GM19328 (cell line): ENCODE measurements at regions not wholly inside any gene's neighbourhood (a gene's known extent, or its start where the extent isn't known, plus 50 kb on each side); places are given as distances from the start of the nearest gene placed in this dataset.
"Not testable (repeated sequence)": the region's sequence is repeated elsewhere in the genome, so short reads cannot be mapped to it uniquely, and the experiment has no call there.

Source experiments
- ATAC-seq: cut with Tn5 transposase; IDR thresholded peaks from one replicate; pipeline ENCODE4 v1.9.1; 2021; ENCODE audit warnings: mild to moderate bottlenecking, moderate library complexity; ENCODE audit not compliant: unreplicated experiment

DNA sequence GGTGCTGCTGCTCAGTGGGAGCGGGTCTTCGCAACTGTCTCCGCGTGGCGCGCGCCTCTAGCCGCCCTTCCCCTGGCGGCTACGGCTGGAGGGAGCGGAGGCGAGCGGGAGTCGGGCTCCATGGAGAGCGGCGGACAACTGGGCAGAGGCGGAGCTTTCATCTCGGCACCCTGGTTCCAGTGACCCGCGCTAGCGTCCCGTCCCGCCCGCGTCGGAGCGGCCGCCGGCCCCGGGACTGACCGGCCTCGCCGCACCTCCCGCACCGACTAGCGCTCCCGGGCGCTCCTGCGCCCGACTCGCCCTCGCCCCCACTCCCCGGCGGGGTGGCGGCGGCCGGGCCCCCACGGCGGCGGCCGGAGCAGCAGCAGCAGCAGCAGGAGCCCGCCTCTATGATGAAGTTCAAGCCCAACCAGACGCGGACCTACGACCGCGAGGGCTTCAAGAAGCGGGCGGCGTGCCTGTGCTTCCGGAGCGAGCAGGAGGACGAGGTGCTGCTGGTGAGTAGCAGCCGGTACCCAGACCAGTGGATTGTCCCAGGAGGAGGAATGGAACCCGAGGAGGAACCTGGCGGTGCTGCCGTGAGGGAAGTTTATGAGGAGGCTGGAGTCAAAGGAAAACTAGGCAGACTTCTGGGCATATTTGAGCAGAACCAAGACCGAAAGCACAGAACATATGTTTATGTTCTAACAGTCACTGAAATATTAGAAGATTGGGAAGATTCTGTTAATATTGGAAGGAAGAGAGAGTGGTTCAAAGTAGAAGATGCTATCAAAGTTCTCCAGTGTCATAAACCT is 69.2 kb upstream of the NOTCH2NLA start:
- peak; percentile 39 for ATAC-seq

DNA sequence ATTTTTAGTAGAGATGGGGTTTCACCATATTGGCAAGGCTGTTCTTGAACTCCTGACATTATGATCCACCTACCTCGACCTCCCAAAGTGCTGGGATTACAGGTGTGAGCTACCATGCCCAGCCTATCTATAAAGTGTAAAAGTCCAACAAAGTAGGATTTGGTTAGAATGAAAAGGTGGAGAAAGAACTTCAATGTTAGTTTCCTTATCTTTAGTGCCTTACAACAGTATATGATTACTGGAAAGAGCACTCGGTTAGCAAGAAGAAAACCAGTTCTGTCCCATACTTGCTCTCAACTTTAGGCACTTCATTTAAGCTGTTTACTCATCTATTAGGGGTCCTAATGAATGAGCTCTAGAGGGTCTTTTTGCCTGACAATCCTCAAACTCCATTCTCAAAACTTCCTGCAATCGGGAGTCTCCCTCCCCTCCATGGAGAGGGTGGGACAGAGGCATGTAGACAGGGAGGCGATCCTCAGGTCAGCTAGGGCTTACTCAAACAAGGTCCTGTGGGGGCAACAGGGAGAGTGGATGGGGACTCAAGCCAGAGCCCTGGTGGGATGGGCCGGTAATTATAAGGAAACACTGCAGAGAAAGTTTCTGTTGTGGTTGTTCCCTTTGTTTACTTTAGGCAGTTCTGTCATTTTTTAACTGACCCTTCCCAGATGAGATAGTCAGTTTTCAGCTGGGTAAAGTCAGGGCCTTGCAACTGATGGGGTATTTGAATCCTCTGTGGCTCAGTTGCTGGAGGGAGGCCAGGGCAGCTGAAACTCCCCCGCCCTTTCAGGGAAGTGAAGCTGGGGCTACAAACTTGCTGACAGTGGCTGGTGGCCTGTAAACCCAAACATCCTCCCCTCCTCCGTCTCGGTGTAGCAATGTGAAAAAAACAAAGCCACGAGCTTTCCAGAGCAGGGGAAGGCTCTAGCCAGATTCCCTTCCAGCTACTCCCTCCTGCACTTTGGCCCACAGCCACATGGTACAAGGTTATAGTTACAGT is 64.4 kb upstream of the NOTCH2NLA start:
- not testable (repeated sequence) for ATAC-seq

GRCh38 chr1:146292424-146292823 is 63.6 kb upstream of the NOTCH2NLA start:
- ATAC-seq = not testable (repeated sequence)

DNA sequence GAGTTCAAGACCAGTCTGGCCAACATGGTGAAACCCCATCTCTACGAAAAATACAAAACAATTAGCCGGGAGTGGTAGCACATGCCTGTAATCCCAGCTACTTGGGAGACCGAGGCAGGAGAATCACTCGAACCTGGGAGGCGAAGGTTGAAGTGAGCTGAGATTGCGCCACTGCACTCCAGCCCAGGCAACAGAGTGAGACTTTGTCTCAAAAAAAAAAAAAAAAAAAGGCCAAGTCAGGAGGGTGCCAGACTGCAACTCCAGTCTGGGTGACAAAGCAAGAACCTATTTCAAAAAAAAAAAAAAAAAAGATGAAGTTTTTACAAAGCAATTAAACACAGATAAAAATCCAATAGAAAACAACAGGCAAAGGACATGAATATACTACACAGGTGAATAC is 59.1 kb upstream of the NOTCH2NLA start:
- ATAC-seq = not testable (repeated sequence)

- ATAC-seq = not testable (repeated sequence)
These were observed 55.9 kb upstream of the NOTCH2NLA start for GRCh38 chr1:146284760-146285159.

- not testable (repeated sequence) for ATAC-seq
These were observed 54.7 kb upstream of the NOTCH2NLA start for GRCh38 chr1:146283527-146283880.

DNA sequence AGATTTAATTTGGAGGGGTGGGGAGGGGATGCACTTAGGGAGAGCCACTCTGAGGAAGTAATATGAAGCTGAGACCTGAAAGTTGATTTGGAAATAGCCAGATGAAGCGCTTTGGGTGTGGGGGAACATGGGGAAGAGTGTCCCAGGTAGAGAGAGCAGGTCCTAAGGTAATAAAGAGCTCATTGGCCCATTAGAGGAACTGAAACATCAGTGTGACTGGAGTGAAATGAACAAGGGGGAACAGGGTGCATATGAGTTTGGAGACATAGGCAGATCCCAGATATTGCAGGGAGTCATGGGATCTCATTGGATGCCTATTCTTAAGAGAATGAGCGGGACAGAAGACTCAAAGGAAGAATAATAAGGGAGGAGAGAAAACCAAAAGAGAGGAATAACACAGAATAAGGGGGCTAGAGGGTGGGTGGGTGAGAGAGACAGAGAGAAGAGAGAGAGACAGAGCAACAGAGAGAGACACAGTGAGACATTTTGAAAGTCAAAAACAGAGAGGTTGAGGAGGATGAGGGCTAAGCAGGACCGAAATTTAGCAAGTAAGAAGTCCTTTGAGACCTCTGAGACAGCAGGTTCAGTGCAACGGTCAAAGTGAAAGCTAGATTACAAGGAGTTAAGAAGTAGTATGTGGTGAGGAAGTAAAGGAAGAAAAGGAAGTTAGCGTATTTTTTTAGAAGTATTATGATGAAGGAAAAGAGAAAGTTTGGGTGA is 54.1 kb upstream of the NOTCH2NLA start:
- ATAC-seq = peak; percentile 71

GRCh38 chr1:146281522-146281921 is 52.7 kb upstream of the NOTCH2NLA start:
- not testable (repeated sequence) for ATAC-seq

- not testable (repeated sequence) for ATAC-seq
These were observed 49.9 kb upstream of the NOTCH2NLA start for GRCh38 chr1:146278758-146279157.
